NCI-H187 treated with DMSO at 0.1 percent for 48 hours (cell line): ENCODE measurements at regions not wholly inside any gene's neighbourhood (a gene's known extent, or its start where the extent isn't known, plus 50 kb on each side); places are given as distances from the start of the nearest gene placed in this dataset.
"Not testable (repeated sequence)": the region's sequence is repeated elsewhere in the genome, so short reads cannot be mapped to it uniquely, and the experiment has no call there.

Experiments
- DNase-seq: peaks from one replicate; lab custom pipeline; 2025; lab: John Stamatoyannopoulos, UW

GRCh38 chr16:85202631-85203461, 90.6 kb upstream of the CIBAR2 start:
- DNase-seq = no peak

- no peak for DNase-seq
Measured at GRCh38 chr16:85203462-85203813, 91.2 kb upstream of the CIBAR2 start.

GRCh38 chr16:85204242-85205010, 92.2 kb upstream of the CIBAR2 start:
- DNase-seq = no peak

- DNase-seq = not testable (repeated sequence)
Measured at GRCh38 chr16:85205257-85205656, 93.0 kb upstream of the CIBAR2 start.

- no peak for DNase-seq
Measured at GRCh38 chr16:85205747-85206471, 93.6 kb upstream of the CIBAR2 start.

- no peak for DNase-seq
Measured at GRCh38 chr16:85206472-85207356, 94.4 kb upstream of the CIBAR2 start.

- DNase-seq = no peak
Measured at GRCh38 chr16:85207357-85207921, 95.2 kb upstream of the CIBAR2 start.

GRCh38 chr16:85208181-85208580, 95.9 kb upstream of the CIBAR2 start:
- DNase-seq = no peak

GRCh38 chr16:85208643-85209520, 96.6 kb upstream of the CIBAR2 start:
- no peak for DNase-seq

- no peak for DNase-seq
Measured at GRCh38 chr16:85209526-85210121, 97.4 kb upstream of the CIBAR2 start.

- DNase-seq = no peak
Measured at GRCh38 chr16:85210423-85211169, 98.3 kb upstream of the CIBAR2 start.

- DNase-seq = no peak
Measured at GRCh38 chr16:85211271-85211801, 99.1 kb upstream of the CIBAR2 start.

- no peak for DNase-seq
Measured at GRCh38 chr16:85213926-85214675, 101.8 kb upstream of the CIBAR2 start.

- no peak for DNase-seq
Measured at GRCh38 chr16:85215478-85216118, 103.3 kb upstream of the CIBAR2 start.

GRCh38 chr16:85216522-85217375, 104.5 kb upstream of the CIBAR2 start:
- DNase-seq = no peak

GRCh38 chr16:85220125-85220839, 108.0 kb upstream of the CIBAR2 start:
- no peak for DNase-seq
